EL (cell line): ENCODE measurements at regions not wholly inside any gene's neighbourhood (a gene's known extent, or its start where the extent isn't known, plus 50 kb on each side); places are given as distances from the start of the nearest gene placed in this dataset.

ENCODE experiments used
- DNase-seq: peaks from one replicate; pipeline ENCODE4 v3.0.0-alpha.2; 2016

DNA sequence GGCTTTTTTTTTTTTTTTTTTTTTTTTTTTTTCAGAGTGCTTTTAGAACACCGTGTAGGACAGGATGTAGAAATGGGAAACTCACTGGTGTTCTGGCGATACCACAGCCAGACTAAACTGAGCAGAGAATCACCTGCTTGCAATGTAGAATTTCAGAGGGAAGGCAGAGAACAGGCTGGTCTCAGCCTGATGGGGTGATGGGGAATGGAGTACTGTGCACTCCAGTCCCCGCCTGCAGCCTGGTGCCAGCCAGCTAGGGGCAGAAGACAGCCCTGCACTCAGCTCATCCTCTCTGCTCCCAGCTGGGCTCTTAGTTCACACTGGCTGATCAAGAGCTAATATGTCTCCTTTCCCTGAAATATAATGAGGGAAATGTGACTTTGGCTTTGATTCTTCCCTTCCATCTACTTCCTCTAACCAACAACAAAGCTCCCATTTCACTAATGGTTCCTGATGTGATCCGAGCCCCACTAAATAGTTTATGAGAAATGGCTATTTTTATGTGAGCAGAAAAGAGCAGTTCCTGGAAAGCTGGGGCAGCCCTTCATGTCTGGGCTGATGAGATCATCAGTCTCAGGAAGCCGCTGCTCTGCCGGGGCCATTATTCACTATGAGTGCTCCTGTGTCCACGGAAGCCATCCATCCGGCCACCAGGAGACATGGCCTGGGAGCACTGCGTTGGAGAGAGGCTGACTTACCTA is 209.7 kb downstream of the GADD45G start:
- no peak for DNase-seq

- no peak for DNase-seq
These were observed 210.5 kb downstream of the GADD45G start for GRCh38 chr9:89815061-89815902.

DNA sequence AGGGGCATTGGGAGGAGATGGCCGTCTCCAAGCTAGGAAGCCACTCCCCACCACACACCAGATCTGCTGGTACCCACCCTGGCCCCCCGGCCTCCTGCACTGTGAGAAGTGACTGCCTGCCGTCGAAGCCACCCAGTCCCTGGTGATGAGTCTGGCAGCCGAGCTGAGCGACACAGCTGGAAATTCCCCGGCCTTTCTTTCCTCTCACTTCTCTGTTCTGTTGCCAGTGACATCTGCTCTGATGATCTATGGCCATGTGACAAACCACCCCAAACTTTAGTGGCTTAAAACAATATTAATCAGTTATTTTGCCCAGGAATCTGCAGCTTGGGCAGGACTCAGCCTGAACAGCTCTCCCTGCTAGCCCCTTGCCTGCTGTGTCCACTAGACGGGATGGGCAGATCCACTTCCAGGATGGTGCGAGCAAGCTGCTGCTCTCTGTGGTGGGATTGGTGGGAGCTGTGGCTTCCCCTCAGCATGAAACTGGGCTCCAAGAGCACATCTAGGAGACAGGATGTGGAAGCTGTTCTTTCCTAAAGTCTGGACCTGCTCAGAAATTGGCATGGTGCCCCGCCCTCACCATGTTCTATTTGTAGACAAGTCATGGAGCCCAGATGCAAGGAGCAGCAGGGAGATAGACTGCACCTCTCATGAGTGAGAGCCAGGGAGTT is 211.2 kb downstream of the GADD45G start:
- DNase-seq = no peak

DNA sequence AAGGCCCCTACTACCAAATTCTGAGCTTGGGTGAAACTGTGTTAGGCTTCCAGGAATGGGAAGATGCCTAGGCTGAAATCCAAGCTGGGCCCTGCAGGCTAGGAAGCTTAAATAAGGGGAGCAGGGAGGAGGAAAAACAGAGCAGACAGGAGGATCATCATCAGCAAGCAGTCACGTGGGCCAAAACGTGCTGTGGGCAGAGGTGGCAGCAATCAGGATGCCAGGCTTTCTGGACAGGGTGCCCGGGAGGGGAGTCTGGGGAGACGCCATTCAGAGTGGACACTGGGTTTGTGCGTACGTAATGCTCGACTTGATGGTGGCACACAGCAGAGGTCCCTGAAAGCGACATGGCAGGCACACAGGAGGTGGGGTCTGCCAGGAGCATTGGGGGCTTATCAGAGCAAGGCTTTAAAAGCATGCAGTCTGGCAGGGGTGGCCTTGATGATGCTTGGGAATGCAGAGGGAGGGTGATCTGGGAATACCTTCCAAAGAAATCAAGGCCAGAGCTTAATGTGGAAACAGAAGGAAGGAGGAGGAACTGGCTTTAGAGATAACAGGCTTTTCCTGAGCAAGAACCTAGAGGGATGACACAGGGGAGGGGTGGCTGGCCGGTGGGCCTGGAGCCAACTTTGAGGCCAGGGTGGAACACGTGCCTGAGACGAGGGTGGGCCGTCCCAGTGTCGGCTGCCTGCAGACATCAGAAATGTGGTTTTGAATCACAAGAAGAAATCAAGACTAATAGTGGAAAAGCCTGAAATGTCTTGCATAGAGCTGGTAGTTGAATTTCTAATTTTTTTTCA is 212.5 kb downstream of the GADD45G start:
- DNase-seq = no peak

DNA sequence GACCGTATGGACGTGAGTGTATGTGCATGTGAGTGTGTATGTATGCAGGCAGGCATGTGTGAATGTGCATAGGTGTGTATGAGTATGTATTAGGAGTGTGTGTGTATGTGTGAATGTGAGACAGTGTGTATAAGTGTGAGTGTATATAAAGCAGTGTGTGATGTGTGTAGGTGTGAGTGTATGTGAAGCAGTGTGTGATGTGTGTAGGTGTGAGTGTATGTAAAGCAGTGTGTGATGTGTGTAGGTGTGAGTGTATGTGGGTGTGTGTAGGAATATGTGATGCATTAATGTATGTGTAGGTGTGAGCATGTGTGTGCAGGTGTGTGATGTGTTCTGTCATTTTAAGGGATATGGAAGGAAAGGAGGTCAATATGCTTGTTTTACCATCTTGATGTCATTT is 215.5 kb downstream of the GADD45G start:
- DNase-seq = no peak

DNA sequence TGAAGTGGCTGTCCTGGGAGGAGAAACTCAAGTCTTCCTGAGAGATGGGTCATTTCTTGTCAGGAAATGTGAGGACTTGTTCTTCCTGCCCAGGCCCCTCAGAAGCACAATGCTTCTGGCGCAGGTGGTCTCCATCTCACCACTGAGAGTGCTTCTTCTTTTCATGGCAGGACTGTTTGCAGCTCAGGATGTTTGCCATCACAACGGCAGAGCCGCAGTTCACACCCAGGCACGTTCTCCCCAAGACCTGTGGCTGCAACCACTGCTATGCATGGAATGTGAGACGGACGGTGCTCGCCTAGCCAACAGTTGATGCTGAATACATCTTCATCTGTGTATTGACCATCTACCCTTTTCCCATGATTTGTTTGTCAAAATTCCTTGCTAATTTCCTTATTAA is 216.3 kb downstream of the GADD45G start:
- DNase-seq = no peak

DNA sequence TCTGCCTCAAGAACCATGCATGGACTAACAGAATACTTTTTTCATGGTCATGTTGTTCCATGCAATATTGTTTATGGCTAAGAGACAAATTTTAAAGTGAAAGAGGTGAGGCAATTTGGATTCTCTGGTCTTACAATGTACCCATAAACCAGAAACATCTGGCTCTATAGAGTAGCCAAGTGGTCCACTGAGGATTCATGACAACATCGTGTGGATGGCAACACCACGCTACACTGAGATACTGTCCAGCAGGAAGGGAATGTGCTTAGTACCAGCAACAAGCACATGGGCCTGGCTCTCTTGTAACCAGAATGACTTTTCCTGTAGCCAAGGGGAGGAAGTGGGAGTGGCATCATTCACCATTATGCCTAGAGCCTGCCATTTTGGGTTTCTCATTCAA is 218.2 kb downstream of the GADD45G start:
- no peak for DNase-seq

DNA sequence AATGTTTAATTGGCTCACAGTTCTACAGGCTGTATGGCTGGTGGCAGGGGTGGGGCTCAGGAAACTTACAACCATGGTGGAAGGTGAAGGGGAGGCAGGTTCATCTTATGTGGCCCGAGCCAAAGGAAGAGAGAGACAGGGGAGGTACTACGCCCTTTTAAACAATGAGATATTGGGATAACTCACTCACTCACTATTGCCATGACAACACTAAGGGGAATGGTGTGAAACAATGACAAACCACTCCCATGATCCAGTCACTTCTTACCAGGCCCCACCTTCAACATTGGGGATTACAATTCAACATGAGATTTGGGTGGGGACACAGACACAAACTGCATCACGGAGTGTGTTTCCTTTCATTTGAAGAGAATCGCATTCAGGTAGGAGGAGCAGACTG is 220.9 kb downstream of the GADD45G start:
- DNase-seq = no peak

- DNase-seq = no peak
These were observed 221.4 kb downstream of the GADD45G start for GRCh38 chr9:89826186-89826585.

DNA sequence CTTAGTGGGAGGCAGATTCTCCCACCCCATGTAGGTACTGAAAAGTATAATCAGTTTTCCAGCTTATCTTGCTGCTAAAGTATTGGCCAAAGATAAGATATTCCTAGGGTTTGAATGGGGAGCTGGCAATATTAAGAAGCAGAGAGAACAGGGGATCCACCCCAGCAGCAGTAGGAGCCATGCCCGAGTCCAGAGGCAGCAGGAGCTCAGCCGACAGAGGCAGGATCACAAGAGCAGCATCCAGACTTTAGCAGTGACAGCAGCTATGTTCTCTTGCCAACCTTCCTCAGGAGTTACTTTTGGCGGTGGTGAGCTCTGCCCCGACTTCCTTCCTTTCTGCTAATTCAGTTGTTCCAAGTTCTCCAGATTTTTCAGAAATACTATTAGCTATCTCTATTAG is 224.5 kb downstream of the GADD45G start:
- DNase-seq = no peak

DNA sequence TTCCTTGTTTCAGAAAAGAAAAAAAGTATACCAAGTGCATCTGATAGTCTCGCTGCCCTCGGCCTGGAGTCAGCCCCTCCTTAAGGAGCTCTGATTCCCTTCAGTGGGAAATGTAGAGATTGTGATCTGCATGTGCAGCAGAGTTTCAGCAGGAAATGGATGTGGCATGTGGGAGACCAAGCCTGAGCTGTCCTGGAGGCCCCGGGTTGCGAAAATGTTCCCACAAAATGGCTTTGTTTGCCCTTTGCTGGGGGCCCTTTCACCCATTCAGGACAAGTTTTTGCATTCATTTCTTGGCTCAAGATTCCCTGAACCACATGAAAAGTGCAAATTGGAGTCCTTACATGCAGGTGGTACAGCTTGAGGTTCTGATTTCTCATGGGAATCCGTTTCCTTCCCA is 230.9 kb downstream of the GADD45G start:
- no peak for DNase-seq

DNA sequence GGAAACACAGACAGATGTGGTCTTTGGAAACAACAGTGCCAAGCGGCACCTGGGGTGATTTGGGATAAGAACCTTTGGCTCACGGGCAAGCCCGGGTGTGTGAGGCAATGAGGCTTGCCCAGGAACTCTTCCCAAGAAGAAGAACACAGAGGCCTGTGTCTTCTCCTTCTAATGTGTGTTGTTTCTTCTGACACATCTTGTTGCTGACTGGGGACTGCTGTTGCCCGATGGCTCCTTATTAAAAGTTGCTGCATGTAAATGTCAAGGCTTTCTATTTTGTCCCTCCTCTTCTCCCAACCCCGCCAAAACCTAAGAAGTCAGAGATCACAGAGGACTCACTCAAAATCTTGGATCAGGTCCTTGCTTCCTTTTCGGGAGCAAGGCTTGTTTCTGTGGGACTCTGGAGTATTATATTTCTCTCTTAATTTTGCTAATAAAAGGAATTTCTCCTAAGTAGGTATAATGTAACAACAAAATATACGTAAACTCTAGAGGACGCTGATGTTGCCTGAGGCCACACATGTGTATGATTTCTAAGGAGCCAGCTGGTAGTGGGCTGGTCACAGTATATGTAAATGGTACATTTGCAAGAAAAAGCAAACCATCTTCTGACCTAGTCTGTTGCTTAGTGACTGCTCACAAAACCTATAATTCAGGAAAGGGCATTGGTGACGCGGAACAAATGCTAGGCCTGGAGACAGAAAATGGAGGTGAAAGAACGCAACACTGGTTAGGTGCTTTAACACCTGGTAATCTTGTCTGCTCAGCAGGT is 232.5 kb downstream of the GADD45G start:
- DNase-seq = no peak

DNA sequence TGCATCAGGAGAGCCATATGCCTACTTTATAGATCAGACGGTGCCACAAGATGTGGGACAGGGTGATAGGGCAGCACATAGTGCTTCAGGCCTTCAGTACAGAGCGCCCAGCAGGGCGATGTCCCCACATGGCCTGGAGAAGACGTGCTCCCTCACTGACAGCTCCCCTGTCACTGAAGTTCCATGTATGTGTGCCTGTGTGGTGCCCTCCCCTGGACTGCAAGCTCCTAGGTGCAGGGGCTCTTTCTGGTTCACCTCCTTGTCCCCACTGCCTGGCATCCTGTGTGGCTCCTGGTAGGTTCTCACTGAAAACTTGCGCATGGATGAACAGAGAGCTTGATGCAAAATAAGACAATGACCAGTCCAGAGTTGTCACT is 233.1 kb downstream of the GADD45G start:
- no peak for DNase-seq

DNA sequence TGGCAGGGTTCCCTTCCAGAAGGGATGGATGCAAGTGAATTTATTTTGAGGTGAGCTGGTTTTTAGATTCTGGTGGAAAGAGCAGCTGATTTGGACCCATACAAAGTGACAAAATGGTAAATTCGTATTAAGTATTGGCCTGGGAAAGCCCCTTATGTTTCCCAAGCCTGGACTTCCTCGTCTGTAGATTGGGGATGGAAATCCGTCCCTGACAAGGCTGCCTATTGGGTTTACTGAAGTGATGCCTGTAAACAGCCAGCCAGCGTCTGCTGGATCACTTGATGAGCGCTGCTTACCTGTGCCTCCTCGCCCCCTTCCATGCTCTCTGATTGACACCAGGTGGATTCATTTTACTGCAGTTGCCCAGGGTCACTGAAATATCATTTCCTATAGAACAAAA is 233.8 kb downstream of the GADD45G start:
- no peak for DNase-seq

GRCh38 chr9:89839449-89839848 is 234.6 kb downstream of the GADD45G start:
- no peak for DNase-seq

DNA sequence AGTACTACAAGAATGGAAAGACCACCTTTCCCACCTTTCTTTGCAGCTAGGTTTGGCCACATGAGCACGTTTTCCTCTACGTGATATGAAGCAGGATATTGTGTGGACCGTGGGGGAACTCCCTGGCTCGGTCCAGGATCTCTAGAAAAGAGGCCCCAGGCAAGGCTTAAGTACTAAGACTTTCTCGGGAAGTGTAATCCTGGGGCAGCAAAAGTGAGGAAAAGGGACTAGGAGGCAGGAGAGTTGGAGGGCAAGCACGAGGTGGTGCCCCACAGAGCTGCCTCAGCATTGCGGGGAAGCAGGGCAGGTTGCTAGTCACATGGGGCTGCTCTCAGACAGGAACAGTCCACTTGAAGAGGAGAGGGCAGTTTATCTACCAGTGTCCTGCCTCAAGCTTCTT is 235.1 kb downstream of the GADD45G start:
- DNase-seq = no peak

DNA sequence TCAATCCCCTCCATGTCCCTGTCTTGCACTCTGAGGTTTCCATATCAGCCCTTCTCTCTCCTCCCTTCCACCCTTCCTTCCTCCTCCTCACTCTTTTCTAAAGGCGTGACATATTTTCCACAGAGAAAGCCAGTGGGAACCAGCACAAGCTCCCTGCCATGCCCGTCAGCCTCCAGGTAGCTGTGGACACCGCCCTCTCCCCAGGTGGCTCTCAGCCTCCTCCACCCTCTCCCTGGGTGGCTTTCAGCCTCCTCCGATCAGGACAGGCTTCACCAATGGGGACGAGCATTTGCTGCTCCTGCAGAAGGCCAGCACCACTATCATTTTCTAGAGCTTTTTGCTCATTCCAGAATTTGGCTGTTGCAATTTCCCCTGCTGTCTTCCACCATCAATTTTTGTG is 236.6 kb downstream of the GADD45G start:
- no peak for DNase-seq

GRCh38 chr9:89842267-89842768 is 237.5 kb downstream of the GADD45G start:
- DNase-seq = no peak

GRCh38 chr9:89843074-89843473 is 238.3 kb downstream of the GADD45G start:
- DNase-seq = no peak

GRCh38 chr9:89843591-89843990 is 238.8 kb downstream of the GADD45G start:
- no peak for DNase-seq

- DNase-seq = no peak
These were observed 239.3 kb downstream of the GADD45G start for GRCh38 chr9:89844075-89844474.

GRCh38 chr9:89844535-89844934 is 239.7 kb downstream of the GADD45G start:
- DNase-seq = no peak
